ENCODE measurements at regions not wholly inside any gene's neighbourhood (a gene's known extent, or its start where the extent isn't known, plus 50 kb on each side); places are given as distances from the start of the nearest gene placed in this dataset.

DNA sequence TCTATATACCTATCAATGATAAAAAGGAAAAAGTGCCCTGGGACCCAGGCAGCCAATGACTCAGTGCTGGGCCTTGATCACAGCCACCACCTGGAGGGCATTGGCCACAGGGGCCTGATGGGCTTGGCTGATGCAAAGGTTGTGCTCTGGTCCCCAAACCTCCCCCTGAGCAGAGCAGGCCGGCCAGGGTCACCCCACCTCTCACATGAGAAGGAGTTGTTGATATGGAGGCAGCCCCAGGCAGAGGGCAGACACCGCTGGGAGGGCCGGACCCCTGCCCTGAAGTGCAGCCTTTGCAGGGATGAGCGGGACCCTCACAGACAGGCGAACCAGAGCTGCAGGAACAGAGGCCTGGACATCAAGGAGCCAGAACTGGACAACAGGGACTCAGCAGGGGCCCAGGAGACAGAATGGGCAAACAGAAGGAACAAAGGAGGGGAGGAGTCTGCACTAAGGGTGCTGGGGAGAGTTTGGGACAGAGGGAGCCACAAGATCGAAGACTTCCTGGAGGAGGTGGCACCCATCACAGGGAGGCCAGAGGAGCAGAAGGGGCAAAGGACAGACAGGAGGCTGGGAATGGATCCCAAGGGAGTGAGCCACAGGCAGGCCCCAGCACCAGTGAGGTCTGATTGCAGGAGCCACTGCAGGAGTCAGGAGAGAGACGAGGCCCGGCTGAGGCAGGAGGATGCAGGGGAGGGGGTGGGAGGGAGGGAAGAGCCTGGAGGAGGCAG lies 105.0 kb downstream of the TNFAIP2 start:
- TF ChIP-seq, protein P1, sequence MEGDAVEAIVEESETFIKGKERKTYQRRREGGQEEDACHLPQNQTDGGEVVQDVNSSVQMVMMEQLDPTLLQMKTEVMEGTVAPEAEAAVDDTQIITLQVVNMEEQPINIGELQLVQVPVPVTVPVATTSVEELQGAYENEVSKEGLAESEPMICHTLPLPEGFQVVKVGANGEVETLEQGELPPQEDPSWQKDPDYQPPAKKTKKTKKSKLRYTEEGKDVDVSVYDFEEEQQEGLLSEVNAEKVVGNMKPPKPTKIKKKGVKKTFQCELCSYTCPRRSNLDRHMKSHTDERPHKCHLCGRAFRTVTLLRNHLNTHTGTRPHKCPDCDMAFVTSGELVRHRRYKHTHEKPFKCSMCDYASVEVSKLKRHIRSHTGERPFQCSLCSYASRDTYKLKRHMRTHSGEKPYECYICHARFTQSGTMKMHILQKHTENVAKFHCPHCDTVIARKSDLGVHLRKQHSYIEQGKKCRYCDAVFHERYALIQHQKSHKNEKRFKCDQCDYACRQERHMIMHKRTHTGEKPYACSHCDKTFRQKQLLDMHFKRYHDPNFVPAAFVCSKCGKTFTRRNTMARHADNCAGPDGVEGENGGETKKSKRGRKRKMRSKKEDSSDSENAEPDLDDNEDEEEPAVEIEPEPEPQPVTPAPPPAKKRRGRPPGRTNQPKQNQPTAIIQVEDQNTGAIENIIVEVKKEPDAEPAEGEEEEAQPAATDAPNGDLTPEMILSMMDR (conservative IDR thresholded peaks at IDR 0.05; ENCODE audit: low read depth, low read length), result no peak
- TF ChIP-seq, protein P2, sequence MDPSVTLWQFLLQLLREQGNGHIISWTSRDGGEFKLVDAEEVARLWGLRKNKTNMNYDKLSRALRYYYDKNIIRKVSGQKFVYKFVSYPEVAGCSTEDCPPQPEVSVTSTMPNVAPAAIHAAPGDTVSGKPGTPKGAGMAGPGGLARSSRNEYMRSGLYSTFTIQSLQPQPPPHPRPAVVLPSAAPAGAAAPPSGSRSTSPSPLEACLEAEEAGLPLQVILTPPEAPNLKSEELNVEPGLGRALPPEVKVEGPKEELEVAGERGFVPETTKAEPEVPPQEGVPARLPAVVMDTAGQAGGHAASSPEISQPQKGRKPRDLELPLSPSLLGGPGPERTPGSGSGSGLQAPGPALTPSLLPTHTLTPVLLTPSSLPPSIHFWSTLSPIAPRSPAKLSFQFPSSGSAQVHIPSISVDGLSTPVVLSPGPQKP (IDR thresholded peaks at IDR 0.05; ENCODE audit: borderline replicate concordance, low read depth, low read length), result no peak
